GM18858 (cell line): ENCODE measurements at regions not wholly inside any gene's neighbourhood (a gene's known extent, or its start where the extent isn't known, plus 50 kb on each side); places are given as distances from the start of the nearest gene placed in this dataset.
A peak's percentile ranks its signal among the peaks of the same experiment; 100 is the strongest.

ENCODE experiments used
- ATAC-seq: cut with Tn5 transposase; IDR thresholded peaks from one replicate; pipeline ENCODE4 v1.9.1; 2021; ENCODE audit not compliant: unreplicated experiment

- ATAC-seq = no peak
These were observed 111.2 kb upstream of the ZMIZ1 start for GRCh38 chr10:78957471-78958039.

GRCh38 chr10:78959217-78959923, 109.4 kb upstream of the ZMIZ1 start:
- no peak for ATAC-seq

- no peak for ATAC-seq
These were observed 108.9 kb upstream of the ZMIZ1 start for GRCh38 chr10:78959924-78960285.

GRCh38 chr10:78960316-78960800, 108.4 kb upstream of the ZMIZ1 start:
- no peak for ATAC-seq

GRCh38 chr10:78961760-78962159, 107.0 kb upstream of the ZMIZ1 start:
- no peak for ATAC-seq

GRCh38 chr10:78963074-78964034, 105.4 kb upstream of the ZMIZ1 start:
- no peak for ATAC-seq

- ATAC-seq = no peak
These were observed 104.4 kb upstream of the ZMIZ1 start for GRCh38 chr10:78964274-78964951.

GRCh38 chr10:78964952-78965633, 103.7 kb upstream of the ZMIZ1 start:
- no peak for ATAC-seq

GRCh38 chr10:78966182-78966787, 102.5 kb upstream of the ZMIZ1 start:
- no peak for ATAC-seq

- ATAC-seq = no peak
These were observed 101.8 kb upstream of the ZMIZ1 start for GRCh38 chr10:78966844-78967488.

GRCh38 chr10:78968300-78968942, 100.3 kb upstream of the ZMIZ1 start:
- no peak for ATAC-seq

- no peak for ATAC-seq
These were observed 99.8 kb upstream of the ZMIZ1 start for GRCh38 chr10:78968943-78969342.

- no peak for ATAC-seq
These were observed 99.0 kb upstream of the ZMIZ1 start for GRCh38 chr10:78969719-78970118.

GRCh38 chr10:78970261-78970660, 98.5 kb upstream of the ZMIZ1 start:
- ATAC-seq = no peak

GRCh38 chr10:78971094-78971682, 97.6 kb upstream of the ZMIZ1 start:
- ATAC-seq = no peak

GRCh38 chr10:78972160-78972946, 96.4 kb upstream of the ZMIZ1 start:
- ATAC-seq = no peak

GRCh38 chr10:78972947-78973900, 95.5 kb upstream of the ZMIZ1 start:
- ATAC-seq = peak; percentile 76
